HuH-7.5 (cell line): ENCODE measurements at regions not wholly inside any gene's neighbourhood (a gene's known extent, or its start where the extent isn't known, plus 50 kb on each side); places are given as distances from the start of the nearest gene placed in this dataset.

Experiments
- DNase-seq: peaks from one replicate; pipeline ENCODE4 v3.0.0; 2011; ENCODE audit warnings: low spot score

GRCh38 chr9:71589612-71590011, 178.7 kb downstream of the CEMIP2 start:
- DNase-seq: no peak

DNA sequence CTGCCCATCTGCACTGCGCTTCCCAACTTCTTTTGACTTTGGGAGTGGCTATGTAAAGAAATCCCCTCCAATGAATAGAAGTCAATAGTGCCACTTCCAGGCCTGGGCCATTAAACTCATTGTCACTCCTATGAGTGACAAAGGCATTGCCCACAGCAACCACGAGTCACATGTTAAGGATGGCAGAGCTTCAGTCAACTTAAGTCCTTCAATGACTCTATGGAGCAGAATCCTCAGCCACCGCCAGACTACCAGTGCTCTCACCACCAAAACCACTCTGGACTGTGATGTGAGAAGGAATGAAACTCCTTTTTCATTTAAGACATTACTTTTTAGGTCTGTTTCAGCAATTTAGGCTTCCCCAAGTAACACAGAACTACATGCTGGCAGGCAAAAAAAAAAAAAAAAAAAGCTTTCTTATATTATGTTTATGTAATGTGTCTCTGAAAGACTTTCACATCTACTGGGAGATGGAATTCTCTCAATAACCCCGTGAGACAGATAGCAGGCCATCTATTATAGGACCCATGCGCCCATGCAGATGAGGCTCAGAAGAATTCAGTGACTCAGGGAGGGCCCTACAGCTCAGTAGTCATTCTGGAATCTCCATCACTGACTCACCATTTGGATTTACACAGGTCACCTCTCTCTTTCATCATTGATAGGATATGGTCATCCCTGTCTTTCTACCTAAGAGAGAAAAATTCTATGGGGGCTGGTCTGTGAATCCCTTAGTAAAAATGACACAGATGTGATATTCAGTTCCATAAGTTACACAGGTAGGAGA, 180.5 kb downstream of the CEMIP2 start:
- DNase-seq: no peak

- DNase-seq: no peak
These were observed 184.5 kb downstream of the CEMIP2 start for GRCh38 chr9:71583792-71584191.

GRCh38 chr9:71582347-71582746, 186.0 kb downstream of the CEMIP2 start:
- no peak for DNase-seq

DNA sequence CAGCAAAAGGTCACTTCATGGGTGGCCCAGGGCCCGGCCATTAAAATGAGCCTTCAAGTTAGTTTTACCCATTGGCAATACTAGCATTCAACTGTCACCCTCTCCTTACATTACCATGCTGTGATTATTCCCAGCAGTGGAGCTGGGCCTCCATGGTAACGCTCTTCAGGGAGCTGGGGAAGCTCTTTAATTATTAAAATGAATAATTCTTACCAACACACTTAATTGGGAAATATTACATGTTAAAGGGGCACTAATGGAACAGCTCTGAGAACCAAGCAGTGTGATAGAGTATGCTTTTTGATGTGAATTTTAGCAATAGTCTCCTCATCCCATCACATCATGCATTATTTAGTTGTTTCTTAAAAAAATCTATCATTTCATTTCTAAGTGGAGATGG, 187.2 kb downstream of the CEMIP2 start:
- no peak for DNase-seq

GRCh38 chr9:71571186-71571585, 197.1 kb downstream of the CEMIP2 start:
- no peak for DNase-seq

GRCh38 chr9:71567890-71568289, 200.4 kb downstream of the CEMIP2 start:
- DNase-seq: no peak

GRCh38 chr9:71562140-71562539, 206.2 kb downstream of the CEMIP2 start:
- DNase-seq: no peak

- DNase-seq: no peak
These were observed 211.0 kb downstream of the CEMIP2 start for GRCh38 chr9:71557310-71557709.

- no peak for DNase-seq
These were observed 215.8 kb downstream of the CEMIP2 start for GRCh38 chr9:71552480-71552879.

DNA sequence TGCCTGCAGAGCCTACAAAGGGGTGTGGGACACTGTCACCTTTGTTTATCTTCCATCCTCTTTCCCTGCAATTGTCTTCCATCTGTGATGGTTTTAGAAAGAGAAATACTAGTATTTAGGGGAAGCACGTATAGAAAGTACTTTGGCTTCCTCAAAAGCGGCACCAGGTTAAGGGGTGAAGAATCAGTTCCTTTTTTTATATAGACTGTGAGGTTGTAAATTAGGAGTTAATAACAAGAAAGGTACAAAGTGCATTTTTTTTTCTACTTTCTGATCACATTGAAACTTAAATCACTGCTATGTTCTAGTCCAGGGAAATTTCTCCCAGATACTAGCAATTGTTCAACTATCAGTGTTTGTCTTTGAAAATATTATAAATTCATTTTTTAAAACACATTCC, 219.3 kb downstream of the CEMIP2 start:
- DNase-seq: no peak

- DNase-seq: no peak
These were observed 223.8 kb downstream of the CEMIP2 start for GRCh38 chr9:71544464-71544863.

DNA sequence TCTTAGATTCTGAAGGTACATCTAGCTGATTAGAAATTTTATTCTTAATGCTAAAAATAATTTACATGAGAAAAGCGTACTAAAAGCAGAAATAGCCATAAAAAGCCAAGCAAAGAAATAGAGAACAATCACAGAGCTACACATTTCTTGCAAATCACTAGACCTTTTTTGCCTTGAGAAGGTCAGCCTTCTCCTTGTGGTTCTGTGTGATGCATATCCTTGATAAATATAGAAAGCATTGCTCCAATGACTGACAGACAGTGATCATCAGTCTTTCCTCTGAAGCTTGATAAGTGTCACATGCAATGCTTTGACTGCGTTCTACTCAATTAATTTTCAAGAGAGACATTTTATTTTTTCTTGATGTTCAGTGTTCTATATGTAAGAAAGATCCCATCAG, 226.9 kb downstream of the CEMIP2 start:
- DNase-seq: no peak

- DNase-seq: no peak
These were observed 243.2 kb downstream of the CEMIP2 start for GRCh38 chr9:71524996-71525580.

GRCh38 chr9:71524516-71524915, 243.8 kb downstream of the CEMIP2 start:
- DNase-seq: no peak

- no peak for DNase-seq
These were observed 247.2 kb downstream of the CEMIP2 start for GRCh38 chr9:71521132-71521531.

DNA sequence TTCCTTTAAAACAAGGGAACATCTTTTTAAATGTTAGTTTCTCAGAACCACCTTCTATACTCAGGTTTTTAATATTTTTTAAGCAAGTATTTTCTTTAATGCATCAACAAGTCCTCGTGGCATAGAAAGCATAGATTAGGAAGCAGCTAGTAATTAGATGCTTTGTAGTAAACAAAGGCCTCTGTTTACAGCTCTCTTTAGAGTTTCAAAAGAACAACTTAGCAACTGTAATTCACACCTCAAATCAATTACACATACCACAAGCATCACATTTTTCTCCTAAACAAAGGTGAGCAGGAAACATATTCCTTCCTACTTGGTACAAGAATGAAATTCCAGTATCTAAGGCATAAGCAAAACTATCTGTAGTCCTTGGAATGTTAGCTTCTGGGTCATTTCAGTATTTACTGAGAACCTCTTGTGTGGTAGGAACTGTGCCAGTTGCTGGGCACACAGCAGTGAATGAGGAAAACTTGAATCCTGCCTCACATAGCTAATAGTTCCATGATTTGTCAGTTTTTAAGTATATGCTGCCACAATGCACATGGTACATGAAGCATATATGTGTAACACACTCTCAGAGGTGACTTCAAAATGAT, 249.1 kb downstream of the CEMIP2 start:
- no peak for DNase-seq

- DNase-seq: no peak
These were observed 250.1 kb downstream of the CEMIP2 start for GRCh38 chr9:71518045-71518827.

DNA sequence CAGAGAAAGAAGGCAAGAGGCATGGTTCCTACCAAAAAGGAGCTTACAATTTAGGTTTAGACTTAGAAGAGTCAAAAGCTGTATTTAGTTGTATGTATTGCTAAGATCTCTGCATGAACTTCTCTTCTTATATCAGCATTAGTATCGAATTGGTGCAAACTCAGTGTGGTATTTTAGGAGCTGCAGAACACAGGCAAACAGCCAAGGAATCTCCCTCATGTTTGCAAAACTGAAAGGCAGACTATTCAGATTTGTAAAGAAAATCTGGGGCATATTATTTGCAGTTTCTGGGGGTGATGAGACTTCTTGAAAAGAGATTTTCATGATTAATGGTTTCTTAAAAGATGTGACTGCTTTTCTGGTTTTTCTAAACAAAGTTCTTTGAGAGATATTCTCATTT, 252.7 kb downstream of the CEMIP2 start:
- DNase-seq: no peak

GRCh38 chr9:71515107-71515506, 253.2 kb downstream of the CEMIP2 start:
- DNase-seq: no peak

DNA sequence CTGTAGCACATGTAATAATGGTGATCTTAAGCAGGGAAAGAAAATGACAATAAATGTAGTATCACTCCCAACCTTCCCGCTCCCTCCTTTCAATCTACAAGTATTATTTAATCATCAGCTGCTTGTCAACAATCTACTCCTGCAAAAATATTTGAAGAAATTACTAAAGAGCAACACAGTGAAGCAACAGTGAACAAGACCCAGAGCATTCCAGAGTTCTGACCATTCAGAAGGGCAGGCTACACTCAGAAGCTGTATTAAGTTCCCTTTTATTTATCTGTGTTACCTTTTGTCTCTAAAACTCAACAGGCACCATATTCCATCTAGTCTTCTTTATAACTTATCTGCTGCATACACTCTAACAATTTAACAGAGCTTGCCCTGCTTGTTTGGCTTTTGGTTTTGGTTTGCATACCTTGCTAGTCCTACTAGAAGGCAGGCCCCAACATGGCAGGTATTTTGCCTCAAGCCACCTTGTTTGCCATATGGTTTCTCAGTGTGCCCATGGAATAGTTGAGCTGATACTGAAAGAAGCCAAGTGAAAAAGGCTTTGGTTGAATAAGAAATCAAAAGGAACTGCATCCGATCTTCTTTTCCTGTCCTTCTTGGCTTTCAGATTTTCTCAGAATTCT, 253.9 kb downstream of the CEMIP2 start:
- no peak for DNase-seq

GRCh38 chr9:71509054-71509453, 259.3 kb downstream of the CEMIP2 start:
- DNase-seq: no peak
